H7 (cell line): ENCODE measurements at regions not wholly inside any gene's neighbourhood (a gene's known extent, or its start where the extent isn't known, plus 50 kb on each side); places are given as distances from the start of the nearest gene placed in this dataset.

Experiments used
- DNase-seq: peaks from one replicate; pipeline ENCODE4 v3.0.0; 2012
- H3K27me3 ChIP-seq: 2 replicates; pipeline ENCODE4 v1.6.0; 2011; ENCODE audit warnings: mild to moderate bottlenecking, low read length; ENCODE audit not compliant: control insufficient read depth, insufficient read depth
- H3K36me3 ChIP-seq: replicated peaks from 2 replicates; pipeline ENCODE4 v1.5.1; 2011; ENCODE audit warnings: low read length; ENCODE audit not compliant: control insufficient read depth, insufficient read depth
- H3K4me3 ChIP-seq: 2 replicates; pipeline ENCODE4 v1.5.1; 2011; ENCODE audit warnings: low read depth, mild to moderate bottlenecking, control low read depth, low read length, moderate library complexity; ENCODE audit not compliant: insufficient read depth

DNA sequence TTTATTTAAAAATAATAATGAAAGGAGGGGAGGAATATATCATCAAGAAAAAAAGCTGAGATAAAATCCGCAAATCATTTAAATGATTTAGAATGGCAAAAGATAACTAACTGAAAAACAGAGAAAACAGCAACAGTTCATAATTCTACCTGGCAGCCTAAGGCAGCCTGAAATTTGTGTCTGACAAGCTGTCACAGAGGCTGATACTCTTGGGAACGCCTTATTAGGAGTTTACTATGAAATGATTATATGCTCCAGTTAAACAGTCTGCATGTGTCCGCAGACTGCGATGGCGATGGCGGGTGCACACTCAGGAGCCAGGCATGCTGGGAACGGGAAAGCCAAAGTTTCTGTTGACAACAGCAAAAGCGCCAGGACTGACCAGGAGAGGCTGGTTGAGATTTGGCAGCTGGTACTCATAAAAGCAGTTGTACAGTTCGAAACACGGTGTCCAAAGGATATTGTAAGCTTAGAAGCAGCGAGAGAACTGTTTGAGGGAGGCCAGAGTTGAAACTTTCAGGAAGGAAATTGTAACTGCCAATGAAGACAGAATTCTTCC is 172.9 kb upstream of the MPPED2 start:
- no peak for DNase-seq
- H3K27me3 ChIP-seq: no peaks in the 10 kb centered on the region
- no peak overlapping the region for H3K4me3 ChIP-seq
- H3K36me3 ChIP-seq: no peaks in the 10 kb centered on the region

- no peak overlapping the region for H3K4me3 ChIP-seq
- DNase-seq: no peak
These were observed 172.4 kb upstream of the MPPED2 start for GRCh38 chr11:30758518-30758917.

DNA sequence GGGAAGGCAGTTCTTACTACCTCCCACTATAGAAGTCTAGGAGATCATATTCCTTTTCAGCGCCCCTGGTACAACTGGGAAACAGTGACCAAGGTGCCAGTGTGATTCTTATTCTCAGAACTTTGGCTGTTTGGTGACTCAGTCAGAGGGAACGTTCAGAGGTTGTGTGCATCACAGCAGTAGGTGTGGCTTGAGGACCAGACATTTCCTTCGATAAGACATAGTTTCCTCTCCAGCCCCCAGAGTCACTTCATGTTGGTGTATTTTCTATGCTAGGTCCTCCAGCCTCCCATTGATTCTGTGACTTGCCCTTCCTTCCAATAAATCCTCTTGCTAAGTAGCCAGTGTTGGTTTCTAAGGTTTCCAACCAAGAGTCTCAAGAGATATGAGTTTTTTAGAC is 171.9 kb upstream of the MPPED2 start:
- no peak for DNase-seq
- Histone ChIP-seq H3K36me3 (no peaks in the 10 kb centered on the region), H3K27me3 (no peaks in the 10 kb centered on the region), H3K4me3 (no peak overlapping the region)

More at GRCh38 chr11:30758518-30758917, 172.4 kb upstream of the MPPED2 start:
- H3K27me3 ChIP-seq: no peaks in the 10 kb centered on the region
- no peaks in the 10 kb centered on the region for H3K36me3 ChIP-seq

DNA sequence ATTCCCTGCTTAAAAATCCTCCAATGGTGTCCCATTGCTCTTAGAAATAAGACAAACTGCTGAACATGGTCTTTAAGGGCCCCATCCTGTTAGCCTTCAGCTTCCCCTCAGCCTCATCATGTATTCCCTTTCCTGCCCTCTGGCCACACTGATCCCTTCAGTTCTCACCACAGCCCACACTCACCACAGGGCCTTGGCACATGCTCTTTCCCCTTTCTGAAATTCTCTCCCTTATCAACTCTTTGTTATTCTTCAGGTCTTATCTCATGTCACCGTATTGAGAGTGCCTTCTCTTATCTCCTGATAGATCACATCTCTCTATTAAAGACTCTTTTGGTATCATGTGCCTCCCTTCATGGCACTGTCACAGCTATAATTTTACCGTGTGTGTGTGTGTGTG is 167.8 kb upstream of the MPPED2 start:
- DNase-seq: no peak
- no peak overlapping the region for H3K4me3 ChIP-seq
- H3K36me3 ChIP-seq: no peaks in the 10 kb centered on the region
- H3K27me3 ChIP-seq: no peaks in the 10 kb centered on the region

DNA sequence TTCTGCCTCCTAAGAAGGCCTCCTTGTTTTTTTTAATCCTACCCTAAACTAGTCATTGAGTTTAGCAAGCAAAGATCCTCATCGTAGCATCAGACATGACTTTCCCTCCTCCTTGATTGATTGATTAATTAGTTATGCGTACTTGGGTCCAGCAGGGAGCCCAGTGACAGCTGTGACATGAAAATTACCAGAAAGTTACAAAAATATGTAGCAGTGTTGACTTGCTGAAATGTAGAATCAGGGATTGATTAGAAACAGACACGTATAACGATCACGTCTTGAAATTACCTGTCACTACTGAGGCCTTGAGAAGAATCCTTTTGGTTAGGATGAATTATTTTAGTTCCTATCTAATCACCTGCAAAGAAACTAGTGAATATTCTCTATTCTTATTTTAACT is 167.4 kb upstream of the MPPED2 start:
- H3K27me3 ChIP-seq: no peaks in the 10 kb centered on the region
- DNase-seq: no peak
- no peaks in the 10 kb centered on the region for H3K36me3 ChIP-seq
- H3K4me3 ChIP-seq: no peak overlapping the region

- Histone ChIP-seq H3K27me3 (no peaks in the 10 kb centered on the region), H3K4me3 (no peak overlapping the region), H3K36me3 (no peaks in the 10 kb centered on the region)
- DNase-seq: peak; percentile 2
These were observed 163.1 kb upstream of the MPPED2 start for GRCh38 chr11:30749268-30749667.

GRCh38 chr11:30741039-30741550 is 154.9 kb upstream of the MPPED2 start:
- Histone ChIP-seq H3K27me3 (no peaks in the 10 kb centered on the region), H3K36me3 (no peaks in the 10 kb centered on the region), H3K4me3 (no peak overlapping the region)
- DNase-seq: no peak

DNA sequence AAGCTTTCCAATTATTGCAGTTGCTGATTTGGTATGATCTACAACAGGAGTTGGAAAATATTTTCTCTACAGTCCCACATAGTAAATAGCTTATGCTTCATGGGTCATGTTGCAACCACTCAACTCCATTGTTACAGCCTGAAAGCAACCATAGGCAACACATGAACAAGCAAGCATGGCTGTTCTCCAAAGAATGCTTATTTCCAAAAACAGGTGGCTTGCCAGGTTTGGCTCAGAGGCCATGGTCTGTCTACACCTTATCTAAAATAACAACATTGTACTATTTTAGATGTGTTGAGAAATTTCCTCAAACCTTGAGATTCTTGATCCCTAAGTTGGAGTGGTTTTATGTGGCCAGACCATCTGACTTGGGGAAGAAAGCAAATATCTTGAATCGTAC is 153.9 kb upstream of the MPPED2 start:
- no peak for DNase-seq
- Histone ChIP-seq H3K4me3 (no peak overlapping the region), H3K27me3 (no peaks in the 10 kb centered on the region), H3K36me3 (no peaks in the 10 kb centered on the region)

GRCh38 chr11:30735946-30736345 is 149.8 kb upstream of the MPPED2 start:
- H3K4me3 ChIP-seq: no peak overlapping the region
- no peak for DNase-seq
- H3K36me3 ChIP-seq: no peaks in the 10 kb centered on the region
- no peaks in the 10 kb centered on the region for H3K27me3 ChIP-seq

GRCh38 chr11:30733748-30734147 is 147.6 kb upstream of the MPPED2 start:
- DNase-seq: no peak
- Histone ChIP-seq H3K27me3 (no peaks in the 10 kb centered on the region), H3K36me3 (no peaks in the 10 kb centered on the region), H3K4me3 (no peak overlapping the region)

DNA sequence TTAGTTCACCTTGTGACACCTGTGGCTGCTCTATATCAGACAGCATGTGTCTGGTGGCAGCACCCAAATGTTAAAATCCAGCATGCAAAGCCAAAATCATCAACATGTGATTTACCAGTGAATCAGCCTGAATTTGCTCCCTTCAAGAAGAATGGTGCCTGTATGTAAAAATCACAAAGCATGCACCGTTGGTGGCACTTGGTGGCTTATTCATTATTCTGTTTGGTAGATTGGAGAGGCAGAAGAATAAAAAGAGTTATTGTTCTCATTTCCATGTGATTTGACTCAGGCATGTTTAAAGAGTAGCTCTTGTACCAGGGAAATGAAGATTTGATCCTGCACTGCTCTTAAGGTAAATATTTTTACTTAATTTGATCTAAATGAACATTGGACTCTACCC is 143.9 kb upstream of the MPPED2 start:
- Histone ChIP-seq H3K4me3 (no peak overlapping the region), H3K36me3 (no peaks in the 10 kb centered on the region), H3K27me3 (no peaks in the 10 kb centered on the region)
- no peak for DNase-seq

DNA sequence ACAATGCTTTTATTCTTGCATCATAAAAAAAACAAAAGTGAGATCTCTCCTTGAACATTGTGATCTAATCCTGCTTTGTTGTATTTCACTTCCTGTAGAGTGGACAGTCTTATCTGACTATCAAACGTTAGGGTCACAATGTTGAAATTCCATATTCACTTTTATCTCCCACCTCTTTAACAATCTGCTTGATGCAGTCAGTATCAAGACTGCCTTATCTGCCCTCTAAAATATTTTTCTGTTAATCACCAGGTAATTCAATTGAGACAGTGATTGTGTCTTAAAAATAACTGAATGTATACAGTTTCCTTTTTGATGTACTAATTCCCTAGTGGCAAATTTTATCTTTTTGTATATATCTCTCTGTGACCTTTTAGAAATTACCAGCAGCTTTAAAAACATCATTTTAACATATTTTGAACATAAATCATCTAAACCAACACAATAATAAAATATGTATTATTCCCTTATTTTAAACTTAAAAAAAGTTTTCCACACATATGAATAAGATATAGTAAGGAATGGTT is 143.1 kb upstream of the MPPED2 start:
- no peak for DNase-seq
- no peaks in the 10 kb centered on the region for H3K27me3 ChIP-seq
- no peak overlapping the region for H3K4me3 ChIP-seq
- no peaks in the 10 kb centered on the region for H3K36me3 ChIP-seq

DNA sequence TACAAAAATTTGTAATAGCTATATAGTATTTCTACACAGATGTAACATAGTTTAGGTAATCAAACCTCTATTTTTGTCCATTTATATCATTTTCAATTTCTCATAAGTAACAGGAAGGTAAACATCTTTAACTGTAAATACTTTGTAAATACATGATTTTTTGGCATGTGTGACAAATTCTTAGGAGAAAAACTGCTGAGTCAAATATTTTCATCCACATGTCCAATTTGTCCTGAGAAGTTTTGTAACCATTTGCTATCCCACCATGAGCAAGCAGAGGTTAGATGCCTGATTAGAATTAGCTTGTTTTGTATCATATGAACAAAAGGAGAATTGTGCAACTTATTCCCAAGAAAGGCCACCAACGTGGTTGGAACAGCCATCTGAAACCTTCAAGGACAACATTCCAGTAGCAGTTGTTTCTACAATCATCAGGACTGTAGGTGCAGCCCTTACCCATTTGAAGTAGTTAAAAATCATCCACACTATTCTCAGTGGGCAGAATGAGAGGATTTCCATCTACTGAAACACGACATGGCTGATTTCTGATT is 139.6 kb upstream of the MPPED2 start:
- DNase-seq: no peak
- Histone ChIP-seq H3K4me3 (no peak overlapping the region), H3K36me3 (no peaks in the 10 kb centered on the region), H3K27me3 (no peaks in the 10 kb centered on the region)

GRCh38 chr11:30724274-30724673 is 138.1 kb upstream of the MPPED2 start:
- Histone ChIP-seq H3K4me3 (no peak overlapping the region), H3K27me3 (no peaks in the 10 kb centered on the region), H3K36me3 (no peaks in the 10 kb centered on the region)
- DNase-seq: no peak

DNA sequence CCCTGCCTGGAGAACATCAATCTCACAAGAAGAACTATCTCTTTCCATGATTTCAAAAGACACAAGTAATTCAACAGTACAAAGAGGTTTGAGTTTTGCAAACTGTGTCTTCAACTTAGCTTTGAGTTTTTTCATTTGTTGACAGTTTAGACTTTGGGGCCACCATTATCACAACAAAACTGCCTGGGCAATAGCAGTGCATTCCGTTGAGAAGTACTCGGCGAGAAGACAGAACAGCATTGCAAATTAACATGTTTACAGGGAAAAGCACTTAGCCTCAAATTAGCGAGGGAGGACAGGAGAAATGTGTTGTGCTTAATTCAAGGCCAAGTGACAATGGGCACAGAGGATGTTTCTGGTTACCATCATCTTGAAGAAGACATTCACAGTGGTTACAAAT is 133.2 kb upstream of the MPPED2 start:
- no peak overlapping the region for H3K4me3 ChIP-seq
- no peaks in the 10 kb centered on the region for H3K36me3 ChIP-seq
- DNase-seq: no peak
- H3K27me3 ChIP-seq: no peaks in the 10 kb centered on the region
